SJSA1 (cell line): ENCODE measurements at regions not wholly inside any gene's neighbourhood (a gene's known extent, or its start where the extent isn't known, plus 50 kb on each side); places are given as distances from the start of the nearest gene placed in this dataset.
"Not testable (repeated sequence)": the region's sequence is repeated elsewhere in the genome, so short reads cannot be mapped to it uniquely, and the experiment has no call there.

ENCODE experiments used
- DNase-seq, 2 experiments: peaks; one replicate each; pipeline ENCODE4 v3.0.0-alpha.2; 2015 to 2020; ENCODE audit warnings: low spot score in 2 of 2, low read depth in 1 of 2
- H3K27ac ChIP-seq: fragments of 250-450 bp; sonication (Bioruptor Pico); 2 replicates; pipeline ENCODE4 v1.5.1; 2020; ENCODE audit warnings: mild to moderate bottlenecking, moderate library complexity
- H3K27me3 ChIP-seq: fragments of 250-450 bp; sonication (Bioruptor Pico); replicated peaks from 2 replicates; pipeline ENCODE4 v1.5.1; 2020; ENCODE audit warnings: mild to moderate bottlenecking, moderate library complexity
- H3K36me3 ChIP-seq: fragments of 250-450 bp; sonication (Bioruptor Pico); 2 replicates; pipeline ENCODE4 v1.5.1; 2020; ENCODE audit warnings: mild to moderate bottlenecking
- H3K4me1 ChIP-seq: fragments of 250-450 bp; sonication (Bioruptor Pico); replicated peaks from 2 replicates; pipeline ENCODE4 v1.6.1; 2021; ENCODE audit warnings: mild to moderate bottlenecking
- H3K4me3 ChIP-seq: fragments of 250-450 bp; sonication (Bioruptor Pico); 2 replicates; pipeline ENCODE4 v1.5.1; 2020; ENCODE audit warnings: mild to moderate bottlenecking
- H3K9me3 ChIP-seq: fragments of 250-450 bp; sonication (Bioruptor Pico); replicated peaks from 2 replicates; pipeline ENCODE4 v1.5.1; 2020; ENCODE audit warnings: mild to moderate bottlenecking

GRCh38 chr6:140360651-140361050, 986.2 kb upstream of the CITED2 start:
- H3K4me3 ChIP-seq = no peak overlapping the region
- H3K4me1 ChIP-seq = no peaks in the 10 kb centered on the region
- no peak for DNase-seq
- no peak overlapping the region for H3K27ac ChIP-seq
- H3K36me3 ChIP-seq = no peaks in the 10 kb centered on the region
- H3K9me3 ChIP-seq = 0 out of 2 replicates have a peak, but pooled peaks cover 8% of the 10 kb centered on the region
- H3K27me3 ChIP-seq = no peaks in the 10 kb centered on the region

- H3K4me3 ChIP-seq = no peak overlapping the region
- no peaks in the 10 kb centered on the region for H3K27me3 ChIP-seq
- no peak overlapping the region for H3K27ac ChIP-seq
- DNase-seq = no peak
- H3K9me3 ChIP-seq = no peaks in the 10 kb centered on the region
- no peaks in the 10 kb centered on the region for H3K4me1 ChIP-seq
- no peaks in the 10 kb centered on the region for H3K36me3 ChIP-seq
These were observed 981.0 kb upstream of the CITED2 start for GRCh38 chr6:140355476-140355875.

GRCh38 chr6:140354296-140354695, 979.8 kb upstream of the CITED2 start:
- no peak for DNase-seq
- Histone ChIP-seq H3K27me3 (no peaks in the 10 kb centered on the region), H3K4me3 (no peak overlapping the region), H3K9me3 (no peaks in the 10 kb centered on the region), H3K36me3 (no peaks in the 10 kb centered on the region), H3K4me1 (no peaks in the 10 kb centered on the region), H3K27ac (no peak overlapping the region)

- Histone ChIP-seq H3K27ac (no peak overlapping the region), H3K4me3 (no peak overlapping the region), H3K9me3 (no peaks in the 10 kb centered on the region), H3K36me3 (no peaks in the 10 kb centered on the region), H3K27me3 (no peaks in the 10 kb centered on the region), H3K4me1 (no peaks in the 10 kb centered on the region)
- DNase-seq = no peak
These were observed 979.1 kb upstream of the CITED2 start for GRCh38 chr6:140353536-140353935.

GRCh38 chr6:140346428-140346827, 972.0 kb upstream of the CITED2 start:
- H3K27me3 ChIP-seq = no peaks in the 10 kb centered on the region
- H3K4me3 ChIP-seq = no peak overlapping the region
- DNase-seq = peak; percentile 56 to 73
- H3K9me3 ChIP-seq = no peaks in the 10 kb centered on the region
- peaks cover 35% of the 10 kb centered on the region for H3K4me1 ChIP-seq
- no peaks in the 10 kb centered on the region for H3K36me3 ChIP-seq
- H3K27ac ChIP-seq = peak overlapping the region; percentile 47

- Histone ChIP-seq H3K4me3 (no peak overlapping the region), H3K27ac (peak overlapping the region; percentile 47), H3K9me3 (no peaks in the 10 kb centered on the region), H3K36me3 (no peaks in the 10 kb centered on the region), H3K27me3 (no peaks in the 10 kb centered on the region), H3K4me1 (peaks cover 35% of the 10 kb centered on the region)
- DNase-seq = no peak
These were observed 971.5 kb upstream of the CITED2 start for GRCh38 chr6:140345935-140346334.

GRCh38 chr6:140344142-140344913, 969.9 kb upstream of the CITED2 start:
- Histone ChIP-seq H3K4me1 (peaks cover 35% of the 10 kb centered on the region), H3K9me3 (no peaks in the 10 kb centered on the region), H3K36me3 (no peaks in the 10 kb centered on the region), H3K4me3 (no peak overlapping the region), H3K27ac (peak overlapping the region; percentile 47), H3K27me3 (no peaks in the 10 kb centered on the region)
- peak in 1 of 2 experiments; percentile 49 for DNase-seq

GRCh38 chr6:140343128-140343527, 968.7 kb upstream of the CITED2 start:
- no peaks in the 10 kb centered on the region for H3K27me3 ChIP-seq
- DNase-seq = no peak
- H3K36me3 ChIP-seq = no peaks in the 10 kb centered on the region
- H3K4me1 ChIP-seq = peaks cover 35% of the 10 kb centered on the region
- no peak overlapping the region for H3K27ac ChIP-seq
- no peaks in the 10 kb centered on the region for H3K9me3 ChIP-seq
- H3K4me3 ChIP-seq = no peak overlapping the region

GRCh38 chr6:140341272-140341671, 966.8 kb upstream of the CITED2 start:
- H3K9me3 ChIP-seq = no peaks in the 10 kb centered on the region
- no peaks in the 10 kb centered on the region for H3K36me3 ChIP-seq
- H3K4me3 ChIP-seq = no peak overlapping the region
- H3K27me3 ChIP-seq = no peaks in the 10 kb centered on the region
- no peak for DNase-seq
- no peak overlapping the region for H3K27ac ChIP-seq
- H3K4me1 ChIP-seq = peaks cover 23% of the 10 kb centered on the region

- no peak for DNase-seq
- H3K4me1 ChIP-seq = peaks cover 18% of the 10 kb centered on the region
- H3K36me3 ChIP-seq = no peaks in the 10 kb centered on the region
- H3K4me3 ChIP-seq = no peak overlapping the region
- H3K27ac ChIP-seq = no peak overlapping the region
- no peaks in the 10 kb centered on the region for H3K27me3 ChIP-seq
- no peaks in the 10 kb centered on the region for H3K9me3 ChIP-seq
These were observed 966.3 kb upstream of the CITED2 start for GRCh38 chr6:140340795-140341194.

GRCh38 chr6:140339084-140339483, 964.6 kb upstream of the CITED2 start:
- H3K27ac ChIP-seq, DNase-seq, H3K9me3 ChIP-seq, H3K27me3 ChIP-seq, H3K4me1 ChIP-seq, H3K36me3 ChIP-seq, H3K4me3 ChIP-seq: not testable (repeated sequence)

- H3K4me1 ChIP-seq = peaks cover 27% of the 10 kb centered on the region
- no peaks in the 10 kb centered on the region; the same call in 1 of the 2 replicates for H3K9me3 ChIP-seq
- no peak for DNase-seq
- no peaks in the 10 kb centered on the region for H3K27me3 ChIP-seq
- no peak overlapping the region for H3K4me3 ChIP-seq
- H3K27ac ChIP-seq = no peak overlapping the region
- H3K36me3 ChIP-seq = no peaks in the 10 kb centered on the region
These were observed 947.4 kb upstream of the CITED2 start for GRCh38 chr6:140321891-140322290.

GRCh38 chr6:140320081-140321080, 945.9 kb upstream of the CITED2 start:
- Histone ChIP-seq H3K36me3 (no peaks in the 10 kb centered on the region), H3K9me3 (no peaks in the 10 kb centered on the region), H3K4me3 (no peak overlapping the region), H3K27me3 (no peaks in the 10 kb centered on the region), H3K4me1 (peaks cover 27% of the 10 kb centered on the region), H3K27ac (0 out of 2 replicates have a peak overlapping the region, but pooled peaks have one; percentile 16)
- DNase-seq = peak in 1 of 2 experiments; percentile 10

- peaks cover 27% of the 10 kb centered on the region for H3K4me1 ChIP-seq
- no peaks in the 10 kb centered on the region for H3K9me3 ChIP-seq
- H3K27me3 ChIP-seq = no peaks in the 10 kb centered on the region
- no peaks in the 10 kb centered on the region for H3K36me3 ChIP-seq
- H3K27ac ChIP-seq = peak overlapping the region; percentile 44
- DNase-seq = peak in 1 of 2 experiments; percentile 63
- peak overlapping the region; percentile 3; the same call in 1 of the 2 replicates for H3K4me3 ChIP-seq
These were observed 944.8 kb upstream of the CITED2 start for GRCh38 chr6:140319209-140319608.
